SK-MEL-5 (cell line): ENCODE measurements at regions not wholly inside any gene's neighbourhood (a gene's known extent, or its start where the extent isn't known, plus 50 kb on each side); places are given as distances from the start of the nearest gene placed in this dataset.

Experiments used
- DNase-seq: peaks from one replicate; pipeline ENCODE4 v3.0.0-alpha.2; 2016; ENCODE audit warnings: low read depth, low spot score
- in situ Hi-C: cut with HindIII; loops from 2 replicates; pipeline ENCODE4 v1.10.0; 2016; ENCODE audit warnings: low sequenced_read_pairs, high pct_unique_total_duplicates, low pct_unique_long_range_greater_than_20kb

- DNase-seq = no peak
- in situ Hi-C loops = no loop called here
Observed at GRCh38 chr3:945738-946137, 147.1 kb upstream of the CNTN6 start.

- DNase-seq = no peak
- in situ Hi-C loops = no loop called here
Observed at GRCh38 chr3:952906-953305, 139.9 kb upstream of the CNTN6 start.

- no peak for DNase-seq
- in situ Hi-C loops = no loop called here
Observed at GRCh38 chr3:963255-963654, 129.6 kb upstream of the CNTN6 start.

- DNase-seq = no peak
- in situ Hi-C loops = no loop called here
Observed at GRCh38 chr3:963755-964154, 129.1 kb upstream of the CNTN6 start.

GRCh38 chr3:965826-966225, 127.0 kb upstream of the CNTN6 start:
- DNase-seq = no peak
- in situ Hi-C loops = no loop called here

- in situ Hi-C loops = no loop called here
- no peak for DNase-seq
Observed at GRCh38 chr3:966341-966740, 126.5 kb upstream of the CNTN6 start.

- no peak for DNase-seq
- in situ Hi-C loops = no loop called here
Observed at GRCh38 chr3:973340-973739, 119.5 kb upstream of the CNTN6 start.

- in situ Hi-C loops = no loop called here
- no peak for DNase-seq
Observed at GRCh38 chr3:976006-976405, 116.8 kb upstream of the CNTN6 start.

- DNase-seq = no peak
- in situ Hi-C loops = no loop called here
Observed at GRCh38 chr3:981156-981555, 111.7 kb upstream of the CNTN6 start.

- DNase-seq = no peak
- in situ Hi-C loops = no loop called here
Observed at GRCh38 chr3:988785-989184, 104.0 kb upstream of the CNTN6 start.

- in situ Hi-C loops = no loop called here
- DNase-seq = no peak
Observed at GRCh38 chr3:992871-993270, 100.0 kb upstream of the CNTN6 start.

GRCh38 chr3:1002010-1002409, 90.8 kb upstream of the CNTN6 start:
- in situ Hi-C loops = no loop called here
- no peak for DNase-seq

- in situ Hi-C loops = no loop called here
Observed at GRCh38 chr3:1007866-1008265, 85.0 kb upstream of the CNTN6 start.

GRCh38 chr3:1010228-1010627, 82.6 kb upstream of the CNTN6 start:
- in situ Hi-C loops = no loop called here
- no peak for DNase-seq

More at GRCh38 chr3:1007866-1008265, 85.0 kb upstream of the CNTN6 start:
- DNase-seq = peak; percentile 2

GRCh38 chr3:1015826-1016225, 77.0 kb upstream of the CNTN6 start:
- no peak for DNase-seq
- in situ Hi-C loops = no loop called here

GRCh38 chr3:1017870-1018269, 75.0 kb upstream of the CNTN6 start:
- in situ Hi-C loops = no loop called here
- DNase-seq = no peak

GRCh38 chr3:1019157-1019556, 73.7 kb upstream of the CNTN6 start:
- in situ Hi-C loops = no loop called here
- no peak for DNase-seq

GRCh38 chr3:1026395-1026794, 66.4 kb upstream of the CNTN6 start:
- in situ Hi-C loops = no loop called here
- no peak for DNase-seq

- in situ Hi-C loops = no loop called here
- no peak for DNase-seq
Observed at GRCh38 chr3:1036207-1036826, 56.5 kb upstream of the CNTN6 start.

GRCh38 chr3:1037631-1038030, 55.2 kb upstream of the CNTN6 start:
- DNase-seq = no peak
- in situ Hi-C loops = no loop called here
